SU-DHL-6 (cell line): ENCODE measurements at regions not wholly inside any gene's neighbourhood (a gene's known extent, or its start where the extent isn't known, plus 50 kb on each side); places are given as distances from the start of the nearest gene placed in this dataset.

Source experiments
- H2AFZ ChIP-seq: fragments of 200-600 bp; sonication (generic); 2 replicates; pipeline ENCODE4 v1.6.1; 2014; ENCODE audit warnings: low read depth, mild to moderate bottlenecking, moderate library complexity, mixed read lengths, antibody characterized with exemption, low read length; ENCODE audit not compliant: severe bottlenecking
- H3F3A ChIP-seq: fragments of 200-600 bp; shearing (Covaris generic); 2 replicates; pipeline ENCODE4 v1.6.0; 2016; ENCODE audit warnings: antibody characterized with exemption, mild to moderate bottlenecking; ENCODE audit not compliant: insufficient read depth
- H3K27ac ChIP-seq: fragments of 200-600 bp; sonication (generic); 2 replicates; pipeline ENCODE4 v1.5.1; 2016; ENCODE audit warnings: low read depth, mild to moderate bottlenecking, low read length, moderate library complexity, mixed read lengths
- H3K27me3 ChIP-seq: fragments of 200-600 bp; sonication (generic), shearing (Covaris generic); 2 replicates; pipeline ENCODE4 v1.6.0; 2014; ENCODE audit warnings: mild to moderate bottlenecking, low read length
- H3K36me3 ChIP-seq: fragments of 200-600 bp; sonication (generic); 2 replicates; pipeline ENCODE4 v1.6.1; 2014; ENCODE audit warnings: mild to moderate bottlenecking, low read length, mixed read lengths
- H3K4me2 ChIP-seq: fragments of 300-600, 200-600 bp; shearing (Covaris generic), sonication (generic); 2 replicates; pipeline ENCODE4 v1.6.0; 2014; ENCODE audit warnings: low read length, low read depth, mild to moderate bottlenecking; ENCODE audit not compliant: poor library complexity, severe bottlenecking
- H3K4me3 ChIP-seq: fragments of 200-600 bp; sonication (generic); 2 replicates; pipeline ENCODE4 v1.5.1; 2014; ENCODE audit warnings: antibody characterized with exemption, low read length, mild to moderate bottlenecking, mixed read lengths; ENCODE audit not compliant: insufficient read depth, poor library complexity, severe bottlenecking
- H3K79me2 ChIP-seq: fragments of 200-600 bp; sonication (generic); 2 replicates; pipeline ENCODE4 v1.6.1; 2014; ENCODE audit warnings: mild to moderate bottlenecking, low read length, moderate library complexity; ENCODE audit not compliant: insufficient read depth
- H3K9ac ChIP-seq: fragments of 200-600 bp; sonication (generic); 2 replicates; pipeline ENCODE4 v1.7.0; 2014; ENCODE audit warnings: mild to moderate bottlenecking, low read length
- H3K9me2 ChIP-seq: fragments of 200-600 bp; sonication (generic); replicated peaks from 2 replicates; pipeline ENCODE4 v1.6.1; 2014; ENCODE audit warnings: low read length; ENCODE audit not compliant: insufficient read depth
- H3K9me3 ChIP-seq: fragments of 200-600 bp; sonication (generic); 2 replicates; pipeline ENCODE4 v1.6.1; 2014; ENCODE audit warnings: low read length, mixed read lengths; ENCODE audit not compliant: insufficient read depth
- H4K20me1 ChIP-seq: fragments of 200-600 bp; sonication (generic); 2 replicates; pipeline ENCODE4 v1.6.1; 2014; ENCODE audit warnings: low read depth, mild to moderate bottlenecking, antibody characterized with exemption, low read length, moderate library complexity, mixed read lengths
- EZH2phosphoT487 ChIP-seq: fragments of 200-600 bp; sonication (generic), shearing (Covaris generic); conservative IDR thresholded peaks from 2 replicates; pipeline ENCODE4 v1.6.1; 2018; ENCODE audit warnings: mild to moderate bottlenecking, antibody characterized with exemption, low read length, moderate library complexity, mixed read lengths
- TF ChIP-seq, protein P1 (sequence below): fragments of 200-600 bp; sonication (generic); IDR thresholded peaks from one replicate; pipeline ENCODE4 v1.5.1; 2017; ENCODE audit warnings: antibody characterized with exemption, mild to moderate bottlenecking, low read length, moderate library complexity; ENCODE audit not compliant: insufficient read depth, poor library complexity, severe bottlenecking

DNA sequence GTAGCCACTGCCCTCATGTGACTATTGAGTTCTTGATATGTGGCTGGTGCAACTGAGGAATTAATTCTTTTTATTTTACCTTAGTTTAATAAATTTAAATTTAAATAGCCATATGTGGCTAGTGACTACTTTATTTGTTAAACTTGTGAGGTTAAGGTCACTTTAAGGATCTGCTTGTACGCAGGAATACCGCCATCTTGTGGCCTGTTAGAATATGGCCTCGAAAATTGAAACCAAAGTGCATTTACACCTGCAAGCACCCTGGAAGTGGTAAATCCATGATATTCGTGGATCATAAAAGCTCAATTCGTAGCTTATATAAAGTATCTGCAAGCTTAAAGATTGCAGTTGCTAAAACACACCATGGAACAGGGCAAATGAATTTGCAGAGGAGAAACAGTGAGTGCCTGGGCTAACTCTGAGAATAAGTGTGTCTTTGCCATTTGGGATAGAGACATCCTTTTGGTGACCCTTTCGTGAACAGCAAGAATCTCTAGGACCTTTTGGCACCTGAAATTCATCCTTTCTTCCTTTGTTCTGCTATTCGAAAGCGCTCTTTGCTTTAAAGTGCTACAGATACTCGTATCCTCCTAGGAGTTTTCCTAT is 59.9 kb upstream of the REG3A start:
- no peak overlapping the region for H2AFZ ChIP-seq
- no peak overlapping the region for H3K4me3 ChIP-seq
- no peak overlapping the region for H3K9ac ChIP-seq
- no peak overlapping the region for H3K4me2 ChIP-seq
- no peaks in the 10 kb centered on the region for H4K20me1 ChIP-seq
- H3K9me3 ChIP-seq = no peaks in the 10 kb centered on the region
- H3K27me3 ChIP-seq = no peaks in the 10 kb centered on the region
- no peaks in the 10 kb centered on the region for H3K79me2 ChIP-seq
- TF ChIP-seq EZH2phosphoT487 = no peak
- TF ChIP-seq, protein P1, sequence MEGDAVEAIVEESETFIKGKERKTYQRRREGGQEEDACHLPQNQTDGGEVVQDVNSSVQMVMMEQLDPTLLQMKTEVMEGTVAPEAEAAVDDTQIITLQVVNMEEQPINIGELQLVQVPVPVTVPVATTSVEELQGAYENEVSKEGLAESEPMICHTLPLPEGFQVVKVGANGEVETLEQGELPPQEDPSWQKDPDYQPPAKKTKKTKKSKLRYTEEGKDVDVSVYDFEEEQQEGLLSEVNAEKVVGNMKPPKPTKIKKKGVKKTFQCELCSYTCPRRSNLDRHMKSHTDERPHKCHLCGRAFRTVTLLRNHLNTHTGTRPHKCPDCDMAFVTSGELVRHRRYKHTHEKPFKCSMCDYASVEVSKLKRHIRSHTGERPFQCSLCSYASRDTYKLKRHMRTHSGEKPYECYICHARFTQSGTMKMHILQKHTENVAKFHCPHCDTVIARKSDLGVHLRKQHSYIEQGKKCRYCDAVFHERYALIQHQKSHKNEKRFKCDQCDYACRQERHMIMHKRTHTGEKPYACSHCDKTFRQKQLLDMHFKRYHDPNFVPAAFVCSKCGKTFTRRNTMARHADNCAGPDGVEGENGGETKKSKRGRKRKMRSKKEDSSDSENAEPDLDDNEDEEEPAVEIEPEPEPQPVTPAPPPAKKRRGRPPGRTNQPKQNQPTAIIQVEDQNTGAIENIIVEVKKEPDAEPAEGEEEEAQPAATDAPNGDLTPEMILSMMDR = peak; percentile 74
- no peaks in the 10 kb centered on the region for H3K36me3 ChIP-seq
- no peaks in the 10 kb centered on the region for H3K9me2 ChIP-seq
- H3K27ac ChIP-seq = no peak overlapping the region
- H3F3A ChIP-seq = no peaks in the 10 kb centered on the region

DNA sequence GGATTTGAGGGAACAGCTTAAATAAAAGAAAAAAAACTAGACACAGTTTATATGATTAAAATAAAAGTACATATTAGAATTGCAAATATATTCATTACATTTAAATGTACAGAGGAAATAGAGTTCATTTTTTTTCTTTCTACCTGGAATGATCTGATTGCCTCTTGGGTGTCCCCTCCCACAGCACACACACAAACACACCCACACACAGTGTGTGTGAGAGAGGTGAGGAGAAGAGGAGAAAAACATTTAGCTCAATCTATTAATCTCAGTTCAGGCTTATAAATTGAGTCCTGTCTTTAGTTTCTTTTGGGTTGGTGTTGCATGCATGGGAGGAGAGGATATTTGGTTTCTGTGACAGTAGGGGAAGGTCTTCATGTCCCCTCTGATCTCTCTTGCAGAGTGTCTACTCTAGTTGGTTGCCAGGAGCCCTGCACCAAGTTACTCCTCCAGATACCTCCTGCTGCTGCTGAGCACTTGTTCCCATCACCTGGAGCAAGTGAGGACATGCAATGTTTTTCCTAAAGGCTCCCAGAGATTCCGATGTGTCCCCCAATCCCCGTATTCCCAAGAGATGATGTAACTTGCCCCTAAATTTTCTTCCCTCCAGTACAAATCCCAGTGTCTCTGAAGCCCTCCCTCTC is 50.8 kb upstream of the REG3A start:
- Histone ChIP-seq H3K36me3 (no peaks in the 10 kb centered on the region), H3K27ac (no peak overlapping the region), H3F3A (no peaks in the 10 kb centered on the region), H4K20me1 (no peaks in the 10 kb centered on the region), H3K9me2 (no peaks in the 10 kb centered on the region), H3K4me3 (no peak overlapping the region), H3K79me2 (no peaks in the 10 kb centered on the region), H3K27me3 (no peaks in the 10 kb centered on the region), H3K9ac (no peak overlapping the region), H2AFZ (no peak overlapping the region), H3K4me2 (no peak overlapping the region), H3K9me3 (no peaks in the 10 kb centered on the region)
- TF ChIP-seq EZH2phosphoT487 = no peak
- TF ChIP-seq, protein P1 = no peak
